NCI-H748 treated with DMSO at 0.1 percent for 48 hours (cell line): ENCODE measurements at regions not wholly inside any gene's neighbourhood (a gene's known extent, or its start where the extent isn't known, plus 50 kb on each side); places are given as distances from the start of the nearest gene placed in this dataset.
A peak's percentile ranks its signal among the peaks of the same experiment; 100 is the strongest.
"Not testable (repeated sequence)": the region's sequence is repeated elsewhere in the genome, so short reads cannot be mapped to it uniquely, and the experiment has no call there.

Experiments
- DNase-seq: peaks from one replicate; lab custom pipeline; 2025; lab: John Stamatoyannopoulos, UW

GRCh38 chr13:87094646-87095045, 576.5 kb upstream of the SLITRK5 start:
- DNase-seq = no peak

GRCh38 chr13:87100431-87100830, 570.7 kb upstream of the SLITRK5 start:
- DNase-seq = no peak

- DNase-seq = no peak
Measured at GRCh38 chr13:87107651-87108050, 563.5 kb upstream of the SLITRK5 start.

GRCh38 chr13:87120476-87120875, 550.7 kb upstream of the SLITRK5 start:
- no peak for DNase-seq

- no peak for DNase-seq
Measured at GRCh38 chr13:87122551-87122950, 548.6 kb upstream of the SLITRK5 start.

- DNase-seq = no peak
Measured at GRCh38 chr13:87123987-87124784, 547.0 kb upstream of the SLITRK5 start.

GRCh38 chr13:87124785-87125074, 546.4 kb upstream of the SLITRK5 start:
- no peak for DNase-seq

- peak; percentile 75 for DNase-seq
Measured at GRCh38 chr13:87128036-87128435, 543.1 kb upstream of the SLITRK5 start.

- no peak for DNase-seq
Measured at GRCh38 chr13:87128491-87128890, 542.7 kb upstream of the SLITRK5 start.

- DNase-seq = no peak
Measured at GRCh38 chr13:87129602-87130300, 541.4 kb upstream of the SLITRK5 start.

- peak; percentile 27 for DNase-seq
Measured at GRCh38 chr13:87130423-87130822, 540.7 kb upstream of the SLITRK5 start.

- no peak for DNase-seq
Measured at GRCh38 chr13:87131611-87132010, 539.6 kb upstream of the SLITRK5 start.

GRCh38 chr13:87138866-87139265, 532.3 kb upstream of the SLITRK5 start:
- DNase-seq = no peak

- no peak for DNase-seq
Measured at GRCh38 chr13:87147076-87147475, 524.1 kb upstream of the SLITRK5 start.

GRCh38 chr13:87153371-87153770, 517.8 kb upstream of the SLITRK5 start:
- DNase-seq = no peak

GRCh38 chr13:87166348-87166747, 504.8 kb upstream of the SLITRK5 start:
- DNase-seq = no peak

- DNase-seq = no peak
Measured at GRCh38 chr13:87168390-87168789, 502.8 kb upstream of the SLITRK5 start.

GRCh38 chr13:87169337-87169736, 501.8 kb upstream of the SLITRK5 start:
- no peak for DNase-seq

GRCh38 chr13:87172166-87172835, 498.9 kb upstream of the SLITRK5 start:
- DNase-seq = no peak

GRCh38 chr13:87185138-87185537, 486.0 kb upstream of the SLITRK5 start:
- not testable (repeated sequence) for DNase-seq

- DNase-seq = not testable (repeated sequence)
Measured at GRCh38 chr13:87186647-87187046, 484.5 kb upstream of the SLITRK5 start.

GRCh38 chr13:87191485-87191884, 479.7 kb upstream of the SLITRK5 start:
- not testable (repeated sequence) for DNase-seq

- DNase-seq = no peak
Measured at GRCh38 chr13:87198371-87198770, 472.8 kb upstream of the SLITRK5 start.
